HPDE6-E6E7 (cell line): ENCODE measurements at regions not wholly inside any gene's neighbourhood (a gene's known extent, or its start where the extent isn't known, plus 50 kb on each side); places are given as distances from the start of the nearest gene placed in this dataset.
"Not testable (repeated sequence)": the region's sequence is repeated elsewhere in the genome, so short reads cannot be mapped to it uniquely, and the experiment has no call there.

ENCODE experiments used
- DNase-seq: peaks from one replicate; pipeline ENCODE4 v3.0.0; 2011; ENCODE audit warnings: missing footprints; ENCODE audit errors: extremely low spot score

- no peak for DNase-seq
Observed at GRCh38 chr4:55251342-55251741, 94.7 kb upstream of the SRD5A3 start.

- DNase-seq, result no peak
Observed at GRCh38 chr4:55251896-55252295, 94.1 kb upstream of the SRD5A3 start.

- DNase-seq, result no peak
Observed at GRCh38 chr4:55253948-55254593, 92.0 kb upstream of the SRD5A3 start.

GRCh38 chr4:55255179-55255578, 90.9 kb upstream of the SRD5A3 start:
- DNase-seq, result no peak

GRCh38 chr4:55256787-55257186, 89.3 kb upstream of the SRD5A3 start:
- DNase-seq, result no peak

GRCh38 chr4:55258152-55258865, 87.7 kb upstream of the SRD5A3 start:
- DNase-seq, result no peak

- DNase-seq, result no peak
Observed at GRCh38 chr4:55259294-55259693, 86.7 kb upstream of the SRD5A3 start.

GRCh38 chr4:55269470-55269869, 76.6 kb upstream of the SRD5A3 start:
- DNase-seq, result no peak

GRCh38 chr4:55269995-55270394, 76.0 kb upstream of the SRD5A3 start:
- DNase-seq, result no peak

GRCh38 chr4:55270481-55270880, 75.6 kb upstream of the SRD5A3 start:
- no peak for DNase-seq

- DNase-seq, result no peak
Observed at GRCh38 chr4:55272102-55272501, 73.9 kb upstream of the SRD5A3 start.

GRCh38 chr4:55272589-55272988, 73.5 kb upstream of the SRD5A3 start:
- DNase-seq, result no peak

GRCh38 chr4:55277011-55277410, 69.0 kb upstream of the SRD5A3 start:
- no peak for DNase-seq

- no peak for DNase-seq
Observed at GRCh38 chr4:55278316-55278715, 67.7 kb upstream of the SRD5A3 start.

GRCh38 chr4:55280474-55280873, 65.6 kb upstream of the SRD5A3 start:
- not testable (repeated sequence) for DNase-seq

- DNase-seq, result not testable (repeated sequence)
Observed at GRCh38 chr4:55281118-55281683, 64.8 kb upstream of the SRD5A3 start.

GRCh38 chr4:55284331-55284730, 61.7 kb upstream of the SRD5A3 start:
- DNase-seq, result no peak

GRCh38 chr4:55291227-55291640, 54.8 kb upstream of the SRD5A3 start:
- no peak for DNase-seq

- DNase-seq, result no peak
Observed at GRCh38 chr4:55296096-55296495, 49.9 kb upstream of the SRD5A3 start.
